Neuronal stem cell (in vitro differentiated cells): ENCODE measurements at regions not wholly inside any gene's neighbourhood (a gene's known extent, or its start where the extent isn't known, plus 50 kb on each side); places are given as distances from the start of the nearest gene placed in this dataset.

Experiments
- DNase-seq: peaks from one replicate; pipeline ENCODE4 v3.0.0-alpha.2; 2013; ENCODE audit warnings: low spot score
- H2AFZ ChIP-seq: one replicate; pipeline ENCODE4 v1.6.1; 2013; ENCODE audit warnings: mild to moderate bottlenecking, low read length, inconsistent platforms
- H2AK5ac ChIP-seq: 2 replicates; pipeline ENCODE4 v1.6.1; 2013; ENCODE audit warnings: low read depth, mild to moderate bottlenecking, inconsistent platforms, low read length, moderate library complexity, mixed read lengths
- H2BK120ac ChIP-seq: 2 replicates; pipeline ENCODE4 v1.6.1; 2013; ENCODE audit warnings: low read depth, mild to moderate bottlenecking, inconsistent platforms, low read length, moderate library complexity, mixed read lengths
- H2BK12ac ChIP-seq: one replicate; pipeline ENCODE4 v1.6.1; 2013; ENCODE audit warnings: low read length, inconsistent platforms
- H2BK15ac ChIP-seq: 2 replicates; pipeline ENCODE4 v1.6.1; 2013; ENCODE audit warnings: mild to moderate bottlenecking, low read length, inconsistent platforms, mixed read lengths
- H2BK5ac ChIP-seq: one replicate; pipeline ENCODE4 v1.6.1; 2013; ENCODE audit warnings: inconsistent platforms, mild to moderate bottlenecking, low read length, moderate library complexity
- H3K14ac ChIP-seq: one replicate; pipeline ENCODE4 v1.6.1; 2013; ENCODE audit warnings: low read length, inconsistent platforms
- H3K18ac ChIP-seq: 2 replicates; pipeline ENCODE4 v1.6.1; 2013; ENCODE audit warnings: low read length, inconsistent platforms
- H3K23ac ChIP-seq: 2 replicates; pipeline ENCODE4 v1.6.1; 2013; ENCODE audit warnings: low read depth, mild to moderate bottlenecking, mixed read lengths, low read length, inconsistent platforms; ENCODE audit not compliant: poor library complexity
- H3K27ac ChIP-seq: replicated peaks from 3 replicates; pipeline ENCODE4 v1.5.1; 2013; ENCODE audit warnings: low read length, inconsistent platforms
- H3K27me3 ChIP-seq, 3 experiments: 2 replicates each; pipeline ENCODE4 v1.6.1; 2013; ENCODE audit warnings: low read length in 3 of 3, mild to moderate bottlenecking in 2 of 3, inconsistent platforms in 1 of 3, low read depth in 1 of 3, mixed read lengths in 1 of 3, moderate library complexity in 1 of 3; ENCODE audit not compliant: control insufficient read depth in 3 of 3, insufficient read depth in 3 of 3
- H3K36me3 ChIP-seq, 2 donors: replicated peaks in 1 of 2; 2 replicates each; pipeline ENCODE4 v1.6.1; 2013; ENCODE audit warnings: low read length in 2 of 2; ENCODE audit not compliant: control insufficient read depth in 2 of 2, insufficient read depth in 2 of 2
- H3K4ac ChIP-seq: 2 replicates; pipeline ENCODE4 v1.6.1; 2013; ENCODE audit warnings: inconsistent platforms, mild to moderate bottlenecking, low read length, moderate library complexity
- H3K4me1 ChIP-seq, 2 donors: 1 replicate in 1 of 2; 2 replicates in 1 of 2; pipeline ENCODE4 v1.6.1; 2013; ENCODE audit warnings: low read length in 2 of 2, low read depth in 1 of 2; ENCODE audit not compliant: control insufficient read depth in 2 of 2, insufficient read depth in 1 of 2
- H3K4me2 ChIP-seq: one replicate; pipeline ENCODE4 v1.6.1; 2013; ENCODE audit warnings: mild to moderate bottlenecking, low read length, inconsistent platforms; ENCODE audit not compliant: insufficient read depth, poor library complexity, severe bottlenecking
- H3K4me3 ChIP-seq, 2 donors: 2 replicates each; pipeline ENCODE4 v1.5.1; 2013; ENCODE audit warnings: low read length in 2 of 2, mild to moderate bottlenecking in 2 of 2, inconsistent platforms in 1 of 2, moderate library complexity in 1 of 2
- H3K79me1 ChIP-seq: one replicate; pipeline ENCODE4 v1.6.1; 2013; ENCODE audit warnings: low read depth, mild to moderate bottlenecking, inconsistent platforms, low read length, moderate library complexity
- H3K9ac ChIP-seq: one replicate; pipeline ENCODE4 v1.6.1; 2013; ENCODE audit warnings: mild to moderate bottlenecking, low read depth, low read length, inconsistent platforms; ENCODE audit not compliant: poor library complexity
- H3K9me3 ChIP-seq, 2 donors: replicated peaks in 1 of 2; 2 replicates each; pipeline versions ENCODE3 to v1.6.1; 2013; ENCODE audit warnings: low read length in 2 of 2, mild to moderate bottlenecking in 2 of 2, inconsistent platforms in 1 of 2, low read depth in 1 of 2, mixed read lengths in 1 of 2, moderate library complexity in 1 of 2; ENCODE audit not compliant: control insufficient read depth in 2 of 2, insufficient read depth in 1 of 2
- H4K8ac ChIP-seq: one replicate; pipeline ENCODE4 v1.6.1; 2013; ENCODE audit warnings: low read depth, mild to moderate bottlenecking, inconsistent platforms, low read length, moderate library complexity
- H4K91ac ChIP-seq: one replicate; pipeline ENCODE4 v1.6.1; 2013; ENCODE audit warnings: low read length, low read depth, mild to moderate bottlenecking, inconsistent platforms; ENCODE audit not compliant: poor library complexity
- WGBS, 2 donors: extraction: QIAGEN DNeasy Blood & Tissue Kit; methylation state at CpG; one replicate each; pipeline ENCODE4 v1.1.7; 2013; ENCODE audit warnings: missing lambda C conversion rate in 2 of 2, mixed read lengths in 1 of 2; ENCODE audit not compliant: insufficient read length in 2 of 2, insufficient replicate concordance in 1 of 2; ENCODE audit errors: extremely low coverage in 2 of 2; 5-methylcytosine and 5-hydroxymethylcytosine counted together

- no peak for DNase-seq
- Histone ChIP-seq H3K18ac (no peak overlapping the region), H3K79me1 (no peaks in the 10 kb centered on the region), H2AFZ (no peak overlapping the region), H3K4ac (no peak overlapping the region), H3K9me3 (no peaks in the 10 kb centered on the region), H2AK5ac (no peak overlapping the region), H4K91ac (no peak overlapping the region), H3K27me3 (no peaks in the 10 kb centered on the region), H3K23ac (no peak overlapping the region), H3K4me3 (no peak overlapping the region), H3K4me2 (no peak overlapping the region), H2BK15ac (no peak overlapping the region), H2BK12ac (no peak overlapping the region), H3K14ac (no peak overlapping the region), H2BK5ac (no peak overlapping the region), H4K8ac (no peak overlapping the region), H2BK120ac (no peak overlapping the region), H3K36me3 (no peaks in the 10 kb centered on the region), H3K9ac (no peak overlapping the region), H3K27ac (no peak overlapping the region), H3K4me1 (no peaks in the 10 kb centered on the region)
- no CpG with 5 or more reads among the region's 2 CpGs for WGBS, 2 donors
Observed at GRCh38 chr5:120974690-120975089, 510.6 kb downstream of the PRR16 start.

- Histone ChIP-seq H3K18ac (no peak overlapping the region), H2AK5ac (no peak overlapping the region)
Observed at GRCh38 chr5:120982351-120982750, 518.3 kb downstream of the PRR16 start.

GRCh38 chr5:120985526-120985925 is 521.4 kb downstream of the PRR16 start:
- H3K4me3 ChIP-seq = no peak overlapping the region
- no peak overlapping the region for H3K4me2 ChIP-seq
- no peak overlapping the region for H2BK15ac ChIP-seq
- no peak overlapping the region for H3K9ac ChIP-seq
- no peak overlapping the region for H2BK12ac ChIP-seq
- no peak overlapping the region for H4K91ac ChIP-seq
- H3K9me3 ChIP-seq = no peaks in the 10 kb centered on the region
- no peaks in the 10 kb centered on the region for H3K27me3 ChIP-seq
- H2BK5ac ChIP-seq = no peak overlapping the region
- H3K36me3 ChIP-seq = no peaks in the 10 kb centered on the region
- H3K4me1 ChIP-seq = no peaks in the 10 kb centered on the region
- H2AFZ ChIP-seq = no peak overlapping the region
- H3K79me1 ChIP-seq = no peaks in the 10 kb centered on the region
- H3K18ac ChIP-seq = no peak overlapping the region
- no peak overlapping the region for H3K4ac ChIP-seq
- H3K27ac ChIP-seq = no peak overlapping the region
- H2AK5ac ChIP-seq = no peak overlapping the region
- H4K8ac ChIP-seq = no peak overlapping the region
- no peak overlapping the region for H3K23ac ChIP-seq
- no peak overlapping the region for H2BK120ac ChIP-seq
- DNase-seq = no peak
- no peak overlapping the region for H3K14ac ChIP-seq

More at GRCh38 chr5:120982351-120982750, 518.3 kb downstream of the PRR16 start:
- Histone ChIP-seq H2AFZ (no peak overlapping the region), H4K91ac (no peak overlapping the region), H3K27me3 (no peaks in the 10 kb centered on the region), H3K4me2 (no peak overlapping the region), H3K9ac (no peak overlapping the region), H2BK12ac (no peak overlapping the region), H2BK120ac (no peak overlapping the region), H3K4me1 (no peaks in the 10 kb centered on the region), H3K79me1 (no peaks in the 10 kb centered on the region), H2BK15ac (no peak overlapping the region), H3K9me3 (no peaks in the 10 kb centered on the region), H4K8ac (no peak overlapping the region), H3K27ac (no peak overlapping the region), H3K4ac (no peak overlapping the region), H3K14ac (no peak overlapping the region), H2BK5ac (no peak overlapping the region), H3K4me3 (no peak overlapping the region), H3K23ac (no peak overlapping the region), H3K36me3 (no peaks in the 10 kb centered on the region)
- DNase-seq = no peak

GRCh38 chr5:120988491-120988890 is 524.4 kb downstream of the PRR16 start:
- Histone ChIP-seq H3K14ac (no peak overlapping the region), H2BK120ac (no peak overlapping the region), H3K9ac (no peak overlapping the region), H3K36me3 (no peaks in the 10 kb centered on the region), H3K4ac (no peak overlapping the region), H3K79me1 (no peaks in the 10 kb centered on the region), H2BK15ac (no peak overlapping the region), H2AFZ (no peak overlapping the region), H3K18ac (no peak overlapping the region), H3K23ac (no peak overlapping the region), H2BK12ac (no peak overlapping the region), H2BK5ac (no peak overlapping the region), H3K27ac (no peak overlapping the region), H3K27me3 (no peaks in the 10 kb centered on the region), H4K91ac (no peak overlapping the region), H2AK5ac (no peak overlapping the region), H3K9me3 (no peaks in the 10 kb centered on the region), H3K4me2 (no peak overlapping the region), H3K4me3 (no peak overlapping the region), H3K4me1 (no peaks in the 10 kb centered on the region), H4K8ac (no peak overlapping the region)
- no peak for DNase-seq
- no CpG with 5 or more reads among the region's 1 CpG for WGBS, 2 donors
